ENCODE measurements at regions not wholly inside any gene's neighbourhood (a gene's known extent, or its start where the extent isn't known, plus 50 kb on each side); places are given as distances from the start of the nearest gene placed in this dataset.

DNA sequence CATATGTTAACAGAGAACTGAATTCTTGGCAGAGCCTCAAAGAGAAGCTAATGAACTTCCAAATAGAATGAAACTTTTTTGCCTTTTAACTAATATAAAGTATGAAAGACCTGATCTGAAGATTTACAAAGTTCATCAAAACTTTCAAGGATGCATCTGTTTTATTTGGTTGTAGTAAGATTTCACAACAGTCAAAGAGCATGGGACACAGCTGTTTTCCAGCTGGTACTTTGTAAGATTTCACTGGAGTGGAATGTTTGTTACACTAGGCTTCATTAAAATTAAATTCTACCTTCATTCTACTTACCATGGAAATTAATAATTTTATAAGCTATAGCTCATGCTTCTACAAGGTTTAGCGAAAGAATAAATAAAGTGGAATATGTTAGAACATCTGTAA is 351.2 kb downstream of the SLC6A15 start:
- no peak overlapping the region for H3K4me3 ChIP-seq
- no peaks in the 10 kb centered on the region for H3K27me3 ChIP-seq
- 79 to 80% methylated on average over 1 of the region's 1 CpG for WGBS, 2 donors
- no peaks in the 10 kb centered on the region for H3K4me1 ChIP-seq
- no peak overlapping the region for H3K27ac ChIP-seq
- H3K36me3 ChIP-seq = no peaks in the 10 kb centered on the region
- TF ChIP-seq CTCF (IDR thresholded peaks at IDR 0.05) = no peak
- no peak for TF ChIP-seq POLR2A (IDR thresholded peaks at IDR 0.05)
- TF ChIP-seq EP300 (IDR thresholded peaks at IDR 0.05) = no peak
- no peak for TF ChIP-seq POLR2AphosphoS5 (IDR thresholded peaks at IDR 0.05)
- DNase-seq (no peak), ATAC-seq (ENCODE audit: low FRiP score in 2 of 2) (no peak)
- no peaks in the 10 kb centered on the region for H3K9me3 ChIP-seq

DNA sequence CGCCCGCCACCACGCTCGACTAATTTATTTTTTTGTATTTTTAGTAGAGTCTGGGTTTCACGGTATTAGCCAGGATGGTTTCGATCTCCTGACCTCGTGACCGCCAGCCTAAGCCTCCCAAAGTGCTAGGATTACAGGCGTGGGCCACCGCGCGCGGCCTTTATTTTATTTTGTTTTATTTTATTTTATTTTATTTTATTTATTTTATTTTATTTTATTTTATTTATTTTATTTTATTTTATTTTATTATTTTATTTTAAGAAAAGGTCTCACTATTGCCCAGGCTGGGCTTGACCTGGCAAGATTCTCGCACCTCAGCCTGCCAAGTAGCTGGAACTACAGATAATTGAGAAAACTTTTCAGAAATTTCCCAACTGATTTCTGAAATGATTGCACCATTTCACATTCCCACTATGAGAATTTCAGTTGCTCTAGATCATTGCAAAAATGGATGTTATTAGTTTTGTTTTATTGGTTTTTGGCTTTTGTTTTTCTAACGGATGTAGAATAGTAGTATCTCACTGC is 358.3 kb downstream of the SLC6A15 start:
- 90 to 92% methylated on average over 15 of the region's 15 CpGs for WGBS, 2 donors
- Histone ChIP-seq H3K4me1 (no peaks in the 10 kb centered on the region), H3K4me3 (no peak overlapping the region), H3K36me3 (no peaks in the 10 kb centered on the region), H3K27ac (no peak overlapping the region), H3K27me3 (no peaks in the 10 kb centered on the region), H3K9me3 (no peaks in the 10 kb centered on the region)
- ATAC-seq (ENCODE audit: low FRiP score in 2 of 2) (no peak), DNase-seq (peak in 1 of 2 donors; percentile 27)
- TF ChIP-seq POLR2AphosphoS5 (IDR thresholded peaks at IDR 0.05) (no peak), EP300 (IDR thresholded peaks at IDR 0.05) (no peak), CTCF (IDR thresholded peaks at IDR 0.05) (no peak), POLR2A (IDR thresholded peaks at IDR 0.05) (no peak)

DNA sequence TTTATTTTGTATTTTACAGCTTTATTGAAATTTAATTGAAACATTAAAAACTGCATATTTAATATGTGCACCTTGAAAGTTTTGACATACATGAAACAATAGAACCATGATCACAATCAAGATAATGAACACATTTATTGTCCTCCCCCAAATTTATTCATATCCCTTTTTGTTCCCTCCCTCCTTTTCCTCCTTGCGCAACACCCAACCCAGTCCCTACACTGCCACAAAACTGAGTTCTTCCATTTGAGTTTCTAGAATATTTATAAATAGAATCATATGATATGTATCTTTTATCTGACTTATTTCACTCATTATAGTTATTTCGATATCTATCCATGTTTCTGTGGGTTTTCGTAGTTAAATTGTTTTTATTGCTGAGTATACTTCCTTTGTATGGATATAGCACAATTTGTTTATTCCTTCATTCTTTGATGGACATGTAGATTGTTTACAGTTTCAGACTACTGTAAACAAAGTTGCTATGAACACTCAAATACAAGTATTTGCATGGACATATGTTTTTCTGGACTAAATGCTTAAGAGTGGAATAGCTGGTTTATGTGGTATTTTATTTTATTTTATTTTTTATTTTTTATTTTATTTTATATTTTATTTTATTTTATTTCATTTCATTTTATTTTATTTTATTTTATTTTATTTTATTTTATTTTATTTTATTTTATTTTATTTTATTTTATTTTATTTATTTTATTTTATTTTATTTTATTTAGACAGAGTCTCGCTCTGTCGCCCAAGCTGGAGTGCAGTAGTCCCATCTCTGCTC is 359.1 kb downstream of the SLC6A15 start:
- no peaks in the 10 kb centered on the region for H3K4me1 ChIP-seq
- no peaks in the 10 kb centered on the region for H3K27me3 ChIP-seq
- H3K9me3 ChIP-seq = no peaks in the 10 kb centered on the region
- no peak overlapping the region for H3K27ac ChIP-seq
- no peak overlapping the region for H3K4me3 ChIP-seq
- DNase-seq = no peak
- 89 to 91% methylated on average over 5 of the region's 5 CpGs for WGBS, 2 donors
- no peaks in the 10 kb centered on the region for H3K36me3 ChIP-seq
- ATAC-seq (ENCODE audit: low FRiP score in 2 of 2) = no peak
- no peak for TF ChIP-seq POLR2A (IDR thresholded peaks at IDR 0.05)
- no peak for TF ChIP-seq CTCF (IDR thresholded peaks at IDR 0.05)
- no peak for TF ChIP-seq POLR2AphosphoS5 (IDR thresholded peaks at IDR 0.05)
- no peak for TF ChIP-seq EP300 (IDR thresholded peaks at IDR 0.05)

- no peaks in the 10 kb centered on the region for H3K9me3 ChIP-seq
- no peaks in the 10 kb centered on the region for H3K27me3 ChIP-seq
- H3K36me3 ChIP-seq = no peaks in the 10 kb centered on the region
- 84 to 90% methylated on average over 1 of the region's 1 CpG for WGBS, 2 donors
- H3K27ac ChIP-seq = no peak overlapping the region
- no peak overlapping the region for H3K4me3 ChIP-seq
- no peak for DNase-seq
- no peaks in the 10 kb centered on the region for H3K4me1 ChIP-seq
- ATAC-seq (ENCODE audit: low FRiP score in 2 of 2) = no peak
- TF ChIP-seq CTCF (IDR thresholded peaks at IDR 0.05) (no peak), POLR2AphosphoS5 (IDR thresholded peaks at IDR 0.05) (no peak), POLR2A (IDR thresholded peaks at IDR 0.05) (no peak), EP300 (IDR thresholded peaks at IDR 0.05) (no peak)
Observed at GRCh38 chr12:84551373-84551772, 361.2 kb downstream of the SLC6A15 start.

- Histone ChIP-seq H3K9me3 (no peaks in the 10 kb centered on the region), H3K4me1 (no peaks in the 10 kb centered on the region), H3K27me3 (no peaks in the 10 kb centered on the region), H3K27ac (no peak overlapping the region), H3K36me3 (no peaks in the 10 kb centered on the region), H3K4me3 (no peak overlapping the region)
- no peak for DNase-seq
- 81 to 91% methylated on average over 1 of the region's 1 CpG for WGBS, 2 donors
- no peak for TF ChIP-seq EP300 (IDR thresholded peaks at IDR 0.05)
- TF ChIP-seq POLR2AphosphoS5 (IDR thresholded peaks at IDR 0.05) = no peak
- no peak for TF ChIP-seq CTCF (IDR thresholded peaks at IDR 0.05)
- no peak for TF ChIP-seq POLR2A (IDR thresholded peaks at IDR 0.05)
- no peak for ATAC-seq (ENCODE audit: low FRiP score in 2 of 2)
Observed at GRCh38 chr12:84550518-84550917, 362.1 kb downstream of the SLC6A15 start.

All from upper lobe of left lung (tissue), 6 donors.